Endothelial cell of umbilical vein (primary cell): ENCODE measurements at regions not wholly inside any gene's neighbourhood (a gene's known extent, or its start where the extent isn't known, plus 50 kb on each side); places are given as distances from the start of the nearest gene placed in this dataset.

ENCODE experiments used
- BruUV-seq: library from RNA; stranded (reverse); fragments of 400-500 nt; replicated peaks from 2 replicates; lab custom pipeline; 2021; lab: Mats Ljungman, UMichigan
- CTCF ChIA-PET: fragments of 300-600, 350-600 bp; sonication (Branson Sonifier 250); formaldehyde crosslinking; loops from one replicate; lab custom pipeline; 2021; ENCODE audit warnings: antibody characterized with exemption, inconsistent platforms; lab: Charles Lee
- POLR2A ChIA-PET: fragments of 300-600, 350-600 bp; sonication (Branson Sonifier 250); formaldehyde crosslinking; loops from one replicate; lab custom pipeline; 2021; ENCODE audit warnings: antibody characterized with exemption, inconsistent platforms; lab: Charles Lee
- DNase-seq: peaks from one replicate; pipeline ENCODE4 v3.0.0-alpha.2; 2011; ENCODE audit warnings: low read depth, low spot score
- FAIRE-seq: peaks from 2 replicates; lab custom pipeline; 2011; peaks lifted over from hg19 to GRCh38; lab: Jason Lieb, UNC
- H2AFZ ChIP-seq: 2 replicates; pipeline ENCODE4 v1.6.0; 2012; ENCODE audit warnings: low read depth, low read length, control low read depth, inconsistent platforms
- H3K27ac ChIP-seq: 2 replicates; pipeline ENCODE4 v1.5.1; 2011; ENCODE audit warnings: low read depth, mild to moderate bottlenecking, control low read depth, low read length, moderate library complexity; ENCODE audit not compliant: insufficient read depth
- H3K27me3 ChIP-seq, 2 experiments: 2 replicates each; pipeline versions ENCODE4 v1.6.0 to v1.6.1; 2011; ENCODE audit warnings: low read length in 2 of 2, mixed read lengths in 1 of 2; ENCODE audit not compliant: control insufficient read depth in 2 of 2, insufficient read depth in 2 of 2
- H3K36me3 ChIP-seq, 2 experiments: 2 replicates in 1 of 2; 3 replicates in 1 of 2; pipeline ENCODE4 v1.5.1; 2011; ENCODE audit warnings: low read length in 2 of 2, mild to moderate bottlenecking in 1 of 2, moderate library complexity in 1 of 2; ENCODE audit not compliant: control insufficient read depth in 2 of 2, insufficient read depth in 2 of 2; ENCODE audit errors: extremely low read depth in 1 of 2
- H3K4me1 ChIP-seq: 3 replicates; pipeline ENCODE4 v1.5.1; 2011; ENCODE audit warnings: mild to moderate bottlenecking, low read length; ENCODE audit not compliant: control insufficient read depth, insufficient read depth; ENCODE audit errors: extremely low read depth
- H3K4me2 ChIP-seq: 2 replicates; pipeline ENCODE4 v1.6.1; 2011; ENCODE audit warnings: low read length, control low read depth, mixed read lengths; ENCODE audit not compliant: insufficient read depth
- H3K4me3 ChIP-seq, 3 experiments: fragments of 200-600 bp in 1 of 3; sonication (generic), shearing (Covaris generic) in 1 of 3; replicated peaks in 1 of 3; 2 replicates each; pipeline ENCODE4 v1.5.1; 2011 to 2016; ENCODE audit warnings: control low read depth in 3 of 3, low read length in 3 of 3, mild to moderate bottlenecking in 2 of 3, inconsistent platforms in 1 of 3, low read depth in 1 of 3, moderate library complexity in 1 of 3; ENCODE audit not compliant: insufficient read depth in 1 of 3
- H3K79me2 ChIP-seq: 2 replicates; pipeline ENCODE4 v1.6.0; 2012; ENCODE audit warnings: low read length, inconsistent platforms; ENCODE audit not compliant: control insufficient read depth, insufficient read depth
- H3K9ac ChIP-seq: replicated peaks from 2 replicates; pipeline ENCODE3; 2011; ENCODE audit warnings: low read length, control low read depth; ENCODE audit not compliant: insufficient read depth; ENCODE audit errors: extremely low read depth
- H3K9me1 ChIP-seq: replicated peaks from 3 replicates; pipeline ENCODE4 v1.6.0; 2011; ENCODE audit warnings: mild to moderate bottlenecking, low read length; ENCODE audit not compliant: control insufficient read depth, insufficient read depth; ENCODE audit errors: extremely low read depth
- H3K9me3 ChIP-seq: replicated peaks from 2 replicates; pipeline ENCODE4 v1.5.1; 2012; ENCODE audit warnings: low read length, inconsistent platforms; ENCODE audit not compliant: control insufficient read depth, insufficient read depth
- H4K20me1 ChIP-seq: replicated peaks from 2 replicates; pipeline ENCODE3; 2011; ENCODE audit warnings: mild to moderate bottlenecking, low read length; ENCODE audit not compliant: control insufficient read depth, insufficient read depth; ENCODE audit errors: extremely low read depth
- CTCF ChIP-seq, 2 donors: IDR thresholded peaks; 1 replicate in 1 of 2; 2 replicates in 1 of 2; pipeline ENCODE4 v1.5.1; 2011; ENCODE audit warnings: low read length in 2 of 2, mild to moderate bottlenecking in 2 of 2, moderate library complexity in 2 of 2, control low read depth in 1 of 2, inconsistent platforms in 1 of 2, low read depth in 1 of 2; ENCODE audit not compliant: insufficient read depth in 1 of 2; ENCODE audit errors: extremely low read depth in 1 of 2
- EZH2 ChIP-seq: IDR thresholded peaks from 2 replicates; pipeline ENCODE4 v1.6.1; 2012; ENCODE audit warnings: borderline replicate concordance, low read depth, mild to moderate bottlenecking, moderate library complexity, low read length, inconsistent platforms; ENCODE audit not compliant: severe bottlenecking
- FOS ChIP-seq: IDR thresholded peaks from 2 replicates; pipeline ENCODE4 v1.6.1; 2011; ENCODE audit warnings: mild to moderate bottlenecking, low read length, moderate library complexity, borderline replicate concordance; ENCODE audit not compliant: insufficient read depth
- GATA2 ChIP-seq: IDR thresholded peaks from 2 replicates; pipeline ENCODE4 v1.7.0; 2011; ENCODE audit warnings: low read depth, mild to moderate bottlenecking, moderate library complexity, mixed read lengths, low read length; ENCODE audit not compliant: insufficient read length, insufficient read depth
- JUN ChIP-seq: IDR thresholded peaks from 2 replicates; pipeline ENCODE4 v1.6.1; 2011; ENCODE audit warnings: borderline replicate concordance, low read depth; ENCODE audit not compliant: insufficient read length, insufficient read depth
- MAX ChIP-seq: IDR thresholded peaks from 2 replicates; pipeline ENCODE4 v1.6.1; 2011; ENCODE audit not compliant: insufficient read depth, insufficient read length
- MYC ChIP-seq: IDR thresholded peaks from one replicate; pipeline ENCODE4 v1.6.1; 2011; ENCODE audit warnings: mild to moderate bottlenecking, low read depth, low read length
- POLR2A ChIP-seq: IDR thresholded peaks from 2 replicates; pipeline ENCODE4 v1.6.1; 2012; ENCODE audit warnings: low read depth, mild to moderate bottlenecking, control low read depth, low read length
- POLR2AphosphoS5 ChIP-seq: IDR thresholded peaks from 2 replicates; pipeline ENCODE4 v1.6.1; 2012; ENCODE audit warnings: low read depth, mild to moderate bottlenecking, control low read depth, low read length, moderate library complexity; ENCODE audit not compliant: insufficient read depth
- dilution Hi-C: fragments of 300-500 bp; cut with MboI; formaldehyde crosslinking; loops from one replicate; pipeline ENCODE4 v1.15.0; 2019; ENCODE audit warnings: low sequenced_read_pairs; ENCODE audit not compliant: extremely low pct_ligation_motif_present
- intact Hi-C: fragments of 100-400 bp; cut with micrococcal nuclease; formaldehyde crosslinking; loops from one replicate; pipeline ENCODE4 v1.10.0; 2022

DNA sequence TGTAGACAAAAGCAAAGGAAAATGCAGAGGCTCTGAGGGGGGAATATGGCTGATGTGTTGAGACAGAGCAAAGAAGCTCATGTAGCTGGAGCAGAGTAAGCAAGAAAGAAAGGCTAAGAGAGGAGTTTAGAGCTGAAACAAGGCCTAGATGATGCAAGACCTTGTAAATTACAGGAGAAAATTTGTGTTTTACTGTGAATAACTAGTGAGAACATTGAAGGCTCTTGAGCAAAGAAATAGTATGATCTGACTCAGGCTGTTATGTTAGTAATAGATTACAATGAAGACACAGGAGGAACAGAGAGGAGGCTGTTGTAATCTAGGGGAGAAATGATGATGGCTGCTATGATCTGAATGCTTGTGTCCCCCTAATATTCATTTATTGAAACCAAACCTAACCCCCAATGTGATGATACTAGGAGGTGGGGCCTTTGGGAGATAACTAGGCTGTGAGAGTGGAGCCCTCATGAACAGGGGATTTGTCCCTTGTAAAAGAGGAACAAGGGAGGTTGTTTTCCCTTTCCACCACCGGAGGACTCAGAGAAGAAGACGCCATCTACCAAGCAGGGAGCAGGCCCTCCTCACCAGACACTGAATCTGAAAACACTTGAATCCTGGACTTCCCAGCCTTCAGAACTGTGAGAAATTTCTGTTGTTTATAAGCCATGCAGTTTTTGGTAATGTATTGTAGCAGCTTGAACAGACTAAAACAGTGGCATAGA, 394.9 kb downstream of the HTR7 start:
- no peak overlapping the region for H3K27ac ChIP-seq
- no peak for DNase-seq
- no peaks in the 10 kb centered on the region for H3K36me3 ChIP-seq
- H3K9ac ChIP-seq = no peak overlapping the region
- dilution Hi-C loops (no loop called here), intact Hi-C loops (loop anchor here (5.0 kb wide), 1 partner anchor 46 kb away; no protein-coding TSS in a partner anchor)
- TF ChIP-seq POLR2AphosphoS5 = no peak
- TF ChIP-seq FOS = no peak
- TF ChIP-seq POLR2A = no peak
- TF ChIP-seq MYC = no peak
- no peak for TF ChIP-seq JUN
- H3K27me3 ChIP-seq = peaks cover 2 to 8% of the 10 kb centered on the region in 2 experiments
- H3K4me2 ChIP-seq = no peak overlapping the region
- no TSS peak for BruUV-seq
- no peak for FAIRE-seq
- no peaks in the 10 kb centered on the region for H4K20me1 ChIP-seq
- CTCF ChIA-PET = no interaction called here
- H2AFZ ChIP-seq = no peak overlapping the region
- H3K4me3 ChIP-seq = no peak overlapping the region
- no peaks in the 10 kb centered on the region for H3K9me3 ChIP-seq
- no peaks in the 10 kb centered on the region for H3K79me2 ChIP-seq
- no peaks in the 10 kb centered on the region for H3K9me1 ChIP-seq
- POLR2A ChIA-PET = no interaction called here
- peaks cover 3% of the 10 kb centered on the region for H3K4me1 ChIP-seq

DNA sequence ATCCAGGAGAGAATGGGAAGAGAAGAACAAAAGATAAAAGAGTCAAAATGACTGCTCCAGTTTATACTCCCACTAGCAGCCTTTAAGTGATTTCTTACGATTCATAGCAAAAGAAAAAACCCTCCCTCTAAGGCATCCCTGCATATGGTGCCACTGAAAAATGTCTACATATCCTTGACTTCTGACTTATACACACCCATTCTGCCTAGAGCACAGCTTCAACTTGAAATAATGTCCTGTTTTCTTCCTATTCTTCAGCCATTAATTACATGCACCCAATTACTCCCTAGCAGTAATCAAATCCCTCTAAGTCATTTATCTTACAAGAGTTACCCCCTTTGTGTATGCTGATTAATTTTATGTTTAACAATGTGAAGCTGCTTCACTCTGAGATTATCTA, 393.5 kb downstream of the HTR7 start:
- FAIRE-seq = no peak
- H3K27me3 ChIP-seq = peaks cover 0 to 6% of the 10 kb centered on the region in 2 experiments
- CTCF ChIA-PET = no interaction called here
- no peaks in the 10 kb centered on the region for H4K20me1 ChIP-seq
- BruUV-seq = no TSS peak
- H3K36me3 ChIP-seq = no peaks in the 10 kb centered on the region
- no peak overlapping the region for H3K4me2 ChIP-seq
- H3K4me3 ChIP-seq = no peak overlapping the region
- no peak overlapping the region for H3K27ac ChIP-seq
- TF ChIP-seq MYC (no peak), GATA2 (no peak), CTCF (IDR thresholded peaks at IDR 0.05; ENCODE audit: extremely low read depth in 1 of 2, insufficient read depth in 1 of 2, low read depth in 1 of 2, low read length in 2 of 2) (no peak), EZH2 (no peak), POLR2A (no peak), FOS (no peak), MAX (no peak), JUN (no peak), POLR2AphosphoS5 (no peak)
- no peak for DNase-seq
- POLR2A ChIA-PET = no interaction called here
- no peaks in the 10 kb centered on the region for H3K79me2 ChIP-seq
- H3K9me1 ChIP-seq = no peaks in the 10 kb centered on the region
- H3K9ac ChIP-seq = no peak overlapping the region
- peaks cover 3% of the 10 kb centered on the region for H3K4me1 ChIP-seq
- no peaks in the 10 kb centered on the region for H3K9me3 ChIP-seq
- intact Hi-C loops = loop anchor here (5.0 kb wide), 1 partner anchor 47 kb away; no protein-coding TSS in a partner anchor
- no peak overlapping the region for H2AFZ ChIP-seq
- dilution Hi-C loops = no loop called here
